NCI-H2081 (cell line): ENCODE measurements at regions not wholly inside any gene's neighbourhood (a gene's known extent, or its start where the extent isn't known, plus 50 kb on each side); places are given as distances from the start of the nearest gene placed in this dataset.

Experiments used
- DNase-seq, 2 experiments: peaks; one replicate each; lab custom pipeline; 2025; lab: John Stamatoyannopoulos, UW

DNA sequence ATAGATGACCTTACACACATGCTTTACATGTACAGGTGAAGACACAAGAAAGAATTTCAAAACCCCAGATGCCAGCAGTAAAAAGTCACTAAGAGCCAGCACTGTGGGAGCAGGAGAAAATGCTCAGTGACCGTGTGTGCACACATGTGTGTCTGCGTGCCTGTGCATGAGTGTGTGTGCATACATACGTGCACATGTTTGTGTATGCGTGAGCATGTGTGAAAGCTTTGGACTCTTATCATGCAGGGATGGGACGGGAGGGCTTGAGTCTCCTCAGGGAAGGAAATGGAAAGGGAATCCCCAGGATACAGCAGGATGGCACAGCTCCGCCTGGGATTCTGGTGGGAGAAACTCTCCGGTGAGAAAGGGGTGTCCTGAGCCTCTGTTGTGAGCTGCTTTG, 121.5 kb upstream of the B3GAT1 start:
- DNase-seq: no peak

DNA sequence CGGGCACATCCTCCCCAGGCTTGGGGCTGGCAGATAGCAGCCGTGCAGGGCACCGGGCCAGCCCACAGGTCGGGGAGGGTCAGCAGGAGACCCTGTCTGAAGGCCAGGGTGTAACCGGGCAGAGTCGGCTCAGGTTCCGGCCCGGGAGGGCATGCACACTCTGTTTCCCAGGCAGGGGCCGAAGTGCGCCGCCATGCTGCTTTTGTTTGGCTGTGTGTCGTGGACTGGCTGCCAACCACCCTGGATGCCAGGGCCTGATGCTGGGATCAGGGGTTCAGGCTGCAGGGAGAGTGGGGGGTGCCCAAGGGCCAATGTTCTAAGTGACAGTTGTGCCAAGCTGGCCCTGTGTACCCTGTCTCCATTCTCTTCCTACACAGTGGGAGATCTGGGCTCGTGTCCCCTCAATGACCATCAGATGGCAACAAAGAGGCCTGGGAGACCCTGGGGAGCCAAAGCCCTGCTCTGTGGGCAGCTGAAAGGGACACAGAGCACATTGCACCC, 120.9 kb upstream of the B3GAT1 start:
- no peak for DNase-seq

GRCh38 chr11:134532131-134532920, 120.3 kb upstream of the B3GAT1 start:
- no peak for DNase-seq

GRCh38 chr11:134531327-134532130, 119.5 kb upstream of the B3GAT1 start:
- DNase-seq: no peak

- DNase-seq: no peak
Observed at GRCh38 chr11:134530636-134531326, 118.7 kb upstream of the B3GAT1 start.

GRCh38 chr11:134529212-134530096, 117.4 kb upstream of the B3GAT1 start:
- no peak for DNase-seq

DNA sequence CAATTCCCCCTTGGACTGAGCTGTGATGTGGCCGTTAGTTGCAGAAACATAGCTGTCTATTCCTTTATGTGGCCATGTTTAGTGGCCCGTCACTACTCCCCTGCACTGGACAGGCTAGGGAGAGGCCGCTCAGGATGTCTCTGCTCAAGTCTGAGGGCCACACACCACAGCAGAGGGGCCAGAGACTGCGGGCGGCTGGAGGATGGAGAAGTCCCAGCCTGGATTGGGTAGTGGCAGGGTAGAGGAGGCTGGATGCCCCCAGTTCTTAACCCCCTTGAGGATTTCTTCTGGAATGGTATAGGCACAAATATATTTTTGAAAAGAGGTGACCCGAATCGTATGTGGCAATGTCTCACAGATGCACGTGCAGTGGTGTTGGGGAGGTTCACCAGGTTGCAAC, 116.4 kb upstream of the B3GAT1 start:
- DNase-seq: no peak

DNA sequence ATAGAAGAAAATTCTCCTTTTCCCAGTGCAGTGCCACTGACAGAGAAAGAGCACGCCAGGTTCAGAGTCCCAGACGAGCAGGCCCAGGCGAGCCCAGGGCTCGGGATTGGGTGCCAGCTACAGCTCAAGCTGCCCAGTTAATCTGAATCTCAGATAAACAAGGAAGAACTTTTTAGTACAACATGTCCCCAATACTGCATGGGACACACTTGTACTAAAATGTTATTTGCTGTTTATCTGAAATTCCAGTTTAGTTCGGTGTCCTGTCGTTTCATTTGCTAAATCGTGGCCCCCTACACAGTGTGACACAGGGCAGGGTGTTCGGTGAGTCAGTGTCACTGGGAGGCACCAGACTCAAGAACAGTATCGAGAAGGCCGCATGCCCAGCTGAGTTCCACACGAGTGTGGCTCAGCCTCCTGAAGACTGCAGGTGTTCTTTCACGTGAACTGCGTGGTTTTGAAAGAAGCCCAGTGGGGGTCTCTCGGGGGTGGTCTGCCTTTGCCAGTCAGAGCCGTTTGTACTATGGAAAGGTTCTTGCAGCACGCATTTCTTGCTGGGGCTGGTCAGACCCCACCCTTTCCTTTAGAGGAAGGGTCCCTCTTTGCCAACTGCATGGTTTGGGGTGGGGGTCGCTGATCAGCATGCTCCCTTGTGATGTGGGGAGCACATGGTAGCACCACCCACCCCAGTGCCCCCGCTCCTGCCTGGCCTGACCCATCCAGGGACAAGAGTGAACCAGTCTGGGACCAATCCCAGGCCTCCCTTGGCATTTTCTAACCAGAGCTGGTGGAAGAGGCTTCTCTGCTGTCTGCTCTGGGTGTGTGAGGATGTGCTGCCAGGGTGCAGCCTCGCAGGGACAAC, 115.6 kb upstream of the B3GAT1 start:
- no peak for DNase-seq

DNA sequence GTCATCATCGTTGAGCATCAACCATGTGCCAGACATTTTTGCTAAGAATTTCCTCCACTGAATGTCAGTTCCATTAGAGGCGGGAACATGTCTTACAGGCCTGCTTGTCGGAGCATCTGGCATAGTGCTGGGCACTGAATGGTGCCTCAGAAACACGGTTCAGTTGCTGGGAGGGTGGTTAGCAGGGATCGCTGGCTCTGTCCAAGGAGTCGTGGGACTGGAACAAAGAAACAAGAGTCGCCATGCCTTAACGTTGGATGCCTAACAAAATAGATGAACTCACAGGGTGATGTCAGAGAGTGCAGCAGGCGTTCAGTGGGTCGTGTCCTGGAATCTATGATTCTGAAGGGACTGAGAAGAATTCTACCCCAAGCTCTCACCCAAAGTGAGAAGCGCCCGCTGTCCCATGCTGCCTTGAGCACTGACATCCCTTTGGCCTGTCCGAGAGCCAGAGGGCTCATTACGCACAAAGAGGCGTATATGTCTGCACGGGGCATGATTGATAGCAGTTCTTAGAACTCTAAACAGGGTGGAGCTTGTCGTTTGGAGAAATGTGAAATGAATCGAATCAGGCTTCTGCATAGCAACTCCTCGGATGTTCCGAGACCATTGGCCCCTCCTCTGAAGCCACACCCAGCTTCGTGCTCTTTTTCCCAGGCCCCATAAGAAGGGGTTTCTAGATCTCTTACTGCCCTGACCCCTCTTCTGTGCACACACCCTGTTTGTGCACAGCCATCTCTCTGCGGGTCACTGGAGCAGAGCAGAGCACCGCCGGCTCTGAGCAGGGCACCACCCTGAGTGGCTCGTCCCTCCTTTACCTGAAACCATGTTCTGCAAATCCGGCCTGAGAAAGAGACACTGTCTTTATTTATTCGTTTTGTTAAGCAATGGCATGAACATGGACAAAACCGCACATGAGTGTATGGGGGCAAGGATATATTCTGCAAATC, 113.1 kb upstream of the B3GAT1 start:
- DNase-seq: no peak

DNA sequence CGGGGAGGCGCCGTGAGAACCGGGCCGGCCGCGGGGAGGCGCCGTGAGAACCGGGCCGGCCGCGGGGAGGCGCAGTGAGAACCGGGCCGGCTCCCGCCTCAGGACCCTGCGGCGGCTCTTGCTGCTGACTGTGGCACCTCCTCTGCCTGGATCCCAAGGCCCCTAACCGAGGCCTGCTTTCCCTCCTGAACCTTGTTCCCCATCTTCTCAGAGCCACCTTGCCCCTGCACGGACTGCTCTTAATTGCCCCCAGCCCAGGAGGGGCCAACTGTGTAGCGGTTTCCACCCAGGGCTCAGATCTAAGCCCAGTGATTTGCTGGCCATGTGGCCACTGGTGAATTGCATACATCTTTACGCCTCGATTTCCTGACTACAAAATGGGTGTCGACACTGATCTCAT, 112.2 kb upstream of the B3GAT1 start:
- DNase-seq: no peak

GRCh38 chr11:134522782-134523570, 110.9 kb upstream of the B3GAT1 start:
- no peak for DNase-seq

GRCh38 chr11:134521452-134522289, 109.6 kb upstream of the B3GAT1 start:
- no peak for DNase-seq

GRCh38 chr11:134521001-134521400, 109.0 kb upstream of the B3GAT1 start:
- no peak for DNase-seq

GRCh38 chr11:134519788-134520187, 107.7 kb upstream of the B3GAT1 start:
- no peak for DNase-seq

GRCh38 chr11:134519390-134519750, 107.3 kb upstream of the B3GAT1 start:
- DNase-seq: no peak

DNA sequence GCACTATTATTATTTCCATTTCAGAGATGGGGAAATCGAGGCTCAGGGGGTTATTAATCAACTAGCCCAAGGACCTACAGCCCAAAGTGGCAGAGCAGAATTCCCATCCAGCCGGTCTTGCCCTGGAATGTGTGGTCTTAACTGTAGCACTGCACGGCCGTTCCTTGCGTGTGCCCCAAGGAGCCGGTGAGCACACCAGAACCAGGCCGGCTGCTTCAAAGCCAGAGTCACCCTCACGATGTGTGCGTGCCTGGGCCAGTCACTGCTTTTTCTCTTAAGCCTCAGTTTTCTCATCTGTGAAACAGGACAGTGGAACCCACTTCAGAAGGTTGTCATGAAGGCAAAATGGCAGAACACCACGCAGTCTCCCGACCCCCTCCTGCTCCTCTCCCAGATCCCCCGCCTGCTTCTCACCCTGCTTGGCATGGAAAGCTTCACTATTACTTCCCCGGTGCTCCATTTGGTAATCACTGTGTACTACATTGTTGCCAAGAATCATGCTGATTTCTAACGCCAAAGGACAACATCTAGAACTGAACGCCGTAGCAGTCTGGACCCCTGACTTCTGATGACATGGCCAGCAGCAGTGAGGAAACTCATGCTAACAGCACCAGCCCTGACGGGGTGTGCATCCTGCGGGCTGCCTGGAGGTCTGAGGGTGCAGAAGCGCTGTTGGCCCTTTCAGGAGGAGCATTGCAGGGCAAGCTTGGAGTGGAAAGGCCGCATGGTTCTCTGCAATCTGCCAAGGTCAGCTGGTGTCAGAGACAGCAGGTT, 106.8 kb upstream of the B3GAT1 start:
- no peak for DNase-seq
